B cell (primary cell): ENCODE measurements at regions not wholly inside any gene's neighbourhood (a gene's known extent, or its start where the extent isn't known, plus 50 kb on each side); places are given as distances from the start of the nearest gene placed in this dataset.

Experiments used
- ATAC-seq: fragments of 200-7000 bp; cut with Tn5 transposase; one replicate; pipeline ENCODE4 v1.10.0; 2021; ENCODE audit warnings: low read depth, mild to moderate bottlenecking, moderate number of reproducible peaks, moderate library complexity
- CTCF ChIA-PET: fragments of 350-600 bp; sonication (Branson Sonifier 250); formaldehyde crosslinking; loops from one replicate; lab custom pipeline; 2021; ENCODE audit warnings: antibody characterized with exemption, inconsistent platforms; lab: Charles Lee
- POLR2A ChIA-PET: fragments of 350-600 bp; sonication (Branson Sonifier 250); formaldehyde crosslinking; loops from one replicate; lab custom pipeline; 2021; ENCODE audit warnings: antibody characterized with exemption; lab: Charles Lee
- DNase-seq: peaks from one replicate; pipeline ENCODE4 v3.0.0; 2013
- H2AFZ ChIP-seq: 2 replicates; pipeline ENCODE4 v1.6.1; 2012; ENCODE audit warnings: mild to moderate bottlenecking, low read depth, low read length; ENCODE audit not compliant: insufficient read depth, poor library complexity, severe bottlenecking
- H3K27ac ChIP-seq, 2 donors: 1 replicate in 1 of 2; 2 replicates in 1 of 2; pipeline ENCODE4 v1.5.1; 2012 to 2013; ENCODE audit warnings: low read length in 2 of 2, mild to moderate bottlenecking in 2 of 2, moderate library complexity in 1 of 2
- H3K27me3 ChIP-seq, 4 experiments: fragments of 200-600 bp in 1 of 4; sonication (generic) in 1 of 4; replicated peaks in 1 of 4; 1 replicate in 2 of 4; 2 replicates in 2 of 4; pipeline versions ENCODE4 v1.6.1 to v1.7.0; 2013 to 2016; ENCODE audit warnings: low read length in 3 of 4, mild to moderate bottlenecking in 2 of 4, mixed read lengths in 1 of 4, moderate library complexity in 1 of 4; ENCODE audit not compliant: insufficient read depth in 4 of 4, control insufficient read depth in 3 of 4; ENCODE audit errors: control extremely low read depth in 1 of 4
- H3K36me3 ChIP-seq, 2 experiments: replicated peaks in 1 of 2; 1 replicate in 1 of 2; 2 replicates in 1 of 2; pipeline versions ENCODE4 v1.6.1 to v1.7.1; 2013; ENCODE audit warnings: low read length in 1 of 2; ENCODE audit not compliant: insufficient read depth in 2 of 2, control insufficient read depth in 1 of 2; ENCODE audit errors: control extremely low read depth in 1 of 2, extremely low read depth in 1 of 2
- H3K4me1 ChIP-seq, 2 donors: fragments of 200-600 bp in 1 of 2; sonication (generic) in 1 of 2; 1 replicate in 1 of 2; 2 replicates in 1 of 2; pipeline versions ENCODE4 v1.5.1 to v1.6.1; 2013 to 2017; ENCODE audit warnings: low read length in 2 of 2; ENCODE audit not compliant: control insufficient read depth in 2 of 2, insufficient read depth in 2 of 2
- H3K4me2 ChIP-seq: replicated peaks from 2 replicates; pipeline ENCODE3; 2012; ENCODE audit warnings: mild to moderate bottlenecking, low read depth, low read length; ENCODE audit not compliant: poor library complexity, severe bottlenecking
- H3K4me3 ChIP-seq, 5 experiments: fragments of 200-600 bp in 1 of 5; sonication (generic) in 1 of 5; 1 replicate in 3 of 5; 2 replicates in 2 of 5; pipeline versions ENCODE4 v1.5.1 to v1.7.0; 2011 to 2016; ENCODE audit warnings: low read length in 4 of 5, mild to moderate bottlenecking in 4 of 5, low read depth in 2 of 5, control low read depth in 1 of 5, moderate library complexity in 1 of 5; ENCODE audit not compliant: insufficient read depth in 1 of 5; ENCODE audit errors: control extremely low read depth in 1 of 5, extremely low read depth in 1 of 5
- H3K79me2 ChIP-seq: fragments of 200-600 bp; sonication (generic); one replicate; pipeline ENCODE4 v1.6.0; 2016; ENCODE audit warnings: low read length; ENCODE audit not compliant: control insufficient read depth, insufficient read depth
- H3K9ac ChIP-seq: fragments of 200-600 bp; sonication (generic); 2 replicates; pipeline ENCODE4 v1.6.1; 2017; ENCODE audit warnings: mild to moderate bottlenecking, low read length, moderate library complexity
- H3K9me3 ChIP-seq, 3 donors: one replicate each; pipeline versions ENCODE4 v1.6.1 to v1.7.1; 2013; ENCODE audit warnings: low read length in 2 of 3; ENCODE audit not compliant: control insufficient read depth in 2 of 3, insufficient read depth in 1 of 3; ENCODE audit errors: control extremely low read depth in 1 of 3
- H4K20me1 ChIP-seq: 2 replicates; pipeline ENCODE4 v1.6.0; 2012; ENCODE audit warnings: mild to moderate bottlenecking, low read length; ENCODE audit not compliant: insufficient read depth, control insufficient read depth, poor library complexity, severe bottlenecking
- H3K27ac Mint-ChIP-seq: one replicate; pipeline ENCODE4 v1.8.0; 2021; ENCODE audit warnings: mixed read lengths
- H3K27me3 Mint-ChIP-seq: one replicate; pipeline ENCODE4 v1.8.0; 2021; ENCODE audit warnings: mixed read lengths
- H3K4me1 Mint-ChIP-seq: one replicate; pipeline ENCODE4 v1.8.0; 2021; ENCODE audit warnings: mixed read lengths
- H3K4me3 Mint-ChIP-seq: one replicate; pipeline ENCODE4 v1.8.0; 2021; ENCODE audit warnings: mixed read lengths
- H3K9me3 Mint-ChIP-seq: one replicate; pipeline ENCODE4 v1.8.0; 2022; ENCODE audit warnings: mixed read lengths; ENCODE audit not compliant: insufficient read depth
- EZH2 ChIP-seq: IDR thresholded peaks from 2 replicates; pipeline ENCODE4 v1.6.1; 2012; ENCODE audit warnings: borderline replicate concordance, low read depth, mild to moderate bottlenecking, moderate library complexity, low read length; ENCODE audit not compliant: insufficient read depth, poor library complexity, severe bottlenecking
- WGBS: methylation state at CpG from one replicate; pipeline ENCODE4 v1.1.5; 2013; ENCODE audit warnings: missing lambda C conversion rate; ENCODE audit not compliant: insufficient coverage; 5-methylcytosine and 5-hydroxymethylcytosine counted together
- intact Hi-C: fragments of 100-400 bp; cut with micrococcal nuclease; formaldehyde crosslinking; loops from one replicate; pipeline ENCODE4 v1.10.0; 2022
- TF ChIP-seq, protein P1 (sequence below): fragments of 200-600 bp; IDR thresholded peaks from one replicate; pipeline ENCODE4 v1.8.0; 2022; ENCODE audit warnings: antibody characterized with exemption, mild to moderate bottlenecking

DNA sequence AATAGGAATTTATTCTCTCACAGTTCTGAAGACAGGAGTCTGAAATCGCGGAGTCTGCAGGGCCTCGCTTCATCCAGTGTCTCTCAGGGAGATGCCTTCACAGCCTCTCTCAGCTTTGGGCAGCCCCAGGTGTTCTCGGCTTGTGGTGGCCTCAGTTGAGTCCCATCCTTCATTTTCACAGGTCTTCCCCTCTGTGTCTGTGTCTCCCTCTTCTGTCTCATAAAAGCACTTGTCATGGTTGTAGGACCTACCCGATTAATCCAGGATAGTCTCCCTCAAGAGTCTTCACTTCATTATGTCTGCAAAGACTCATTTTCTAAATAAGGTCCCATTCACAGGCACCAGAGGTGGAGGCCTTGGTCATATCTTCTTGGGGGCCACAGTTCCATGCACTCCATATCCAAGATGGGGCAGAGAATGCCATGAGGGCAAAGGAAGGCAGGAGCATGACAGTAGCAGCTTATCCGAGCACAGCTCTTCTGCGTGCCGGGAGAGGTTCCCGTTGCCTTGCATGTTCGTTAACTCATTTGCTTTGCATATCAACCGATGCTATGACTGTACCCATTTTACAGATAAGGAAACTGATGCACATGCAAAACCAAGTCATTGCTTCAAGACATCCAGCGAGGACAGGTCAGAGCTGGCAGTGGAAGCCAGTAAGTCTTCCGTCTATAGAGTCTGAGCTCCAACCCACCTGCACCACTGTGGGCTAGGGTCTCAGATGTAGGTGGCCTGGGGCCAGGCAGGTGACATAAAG lies 363.8 kb upstream of the SULF2 start:
- peaks cover 21% of the 10 kb centered on the region for H3K27me3 Mint-ChIP-seq
- TF ChIP-seq, protein P1, sequence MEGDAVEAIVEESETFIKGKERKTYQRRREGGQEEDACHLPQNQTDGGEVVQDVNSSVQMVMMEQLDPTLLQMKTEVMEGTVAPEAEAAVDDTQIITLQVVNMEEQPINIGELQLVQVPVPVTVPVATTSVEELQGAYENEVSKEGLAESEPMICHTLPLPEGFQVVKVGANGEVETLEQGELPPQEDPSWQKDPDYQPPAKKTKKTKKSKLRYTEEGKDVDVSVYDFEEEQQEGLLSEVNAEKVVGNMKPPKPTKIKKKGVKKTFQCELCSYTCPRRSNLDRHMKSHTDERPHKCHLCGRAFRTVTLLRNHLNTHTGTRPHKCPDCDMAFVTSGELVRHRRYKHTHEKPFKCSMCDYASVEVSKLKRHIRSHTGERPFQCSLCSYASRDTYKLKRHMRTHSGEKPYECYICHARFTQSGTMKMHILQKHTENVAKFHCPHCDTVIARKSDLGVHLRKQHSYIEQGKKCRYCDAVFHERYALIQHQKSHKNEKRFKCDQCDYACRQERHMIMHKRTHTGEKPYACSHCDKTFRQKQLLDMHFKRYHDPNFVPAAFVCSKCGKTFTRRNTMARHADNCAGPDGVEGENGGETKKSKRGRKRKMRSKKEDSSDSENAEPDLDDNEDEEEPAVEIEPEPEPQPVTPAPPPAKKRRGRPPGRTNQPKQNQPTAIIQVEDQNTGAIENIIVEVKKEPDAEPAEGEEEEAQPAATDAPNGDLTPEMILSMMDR: no peak
- no peak for TF ChIP-seq EZH2
- Histone ChIP-seq H3K4me1 (no peaks in the 10 kb centered on the region), H3K4me2 (no peak overlapping the region), H3K4me3 (no peak overlapping the region), H4K20me1 (no peaks in the 10 kb centered on the region), H3K27me3 (peaks cover 0 to 11% (median 0%) of the 10 kb centered on the region in 4 experiments), H3K36me3 (no peaks in the 10 kb centered on the region), H3K79me2 (no peaks in the 10 kb centered on the region), H2AFZ (no peak overlapping the region), H3K9ac (no peak overlapping the region), H3K9me3 (no peaks in the 10 kb centered on the region), H3K27ac (no peak overlapping the region)
- H3K27ac Mint-ChIP-seq: no peak overlapping the region
- ChIA-PET POLR2A (no interaction called here), CTCF (no interaction called here)
- 84% methylated on average over 12 of the region's 13 CpGs for WGBS
- H3K4me1 Mint-ChIP-seq: no peaks in the 10 kb centered on the region
- H3K4me3 Mint-ChIP-seq: no peak overlapping the region
- intact Hi-C loops: no loop called here
- H3K9me3 Mint-ChIP-seq: no peaks in the 10 kb centered on the region
- ATAC-seq (no peak), DNase-seq (no peak)

DNA sequence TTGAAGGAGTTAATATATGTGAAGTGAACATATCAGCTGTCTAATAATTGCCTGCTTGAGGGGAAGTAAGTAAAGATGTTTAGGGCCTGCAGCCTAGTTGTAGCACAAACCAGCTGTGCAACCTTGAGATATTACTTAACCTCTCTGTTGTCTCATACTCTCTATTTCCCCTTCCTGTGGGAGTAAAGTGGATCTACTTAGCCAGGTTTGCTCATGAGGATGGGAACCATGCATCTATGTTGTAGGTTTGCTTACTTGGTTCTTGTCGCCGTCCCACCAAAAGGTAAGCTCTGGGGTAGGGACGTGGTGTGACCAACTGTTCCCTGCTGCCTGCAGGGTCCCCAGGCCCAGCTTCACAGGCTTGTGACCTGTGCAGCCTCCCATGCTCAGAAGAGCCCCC lies 362.7 kb upstream of the SULF2 start:
- Histone ChIP-seq H3K4me1 (no peaks in the 10 kb centered on the region), H3K9me3 (no peaks in the 10 kb centered on the region), H3K9ac (no peak overlapping the region), H3K27ac (no peak overlapping the region), H2AFZ (no peak overlapping the region), H3K4me2 (no peak overlapping the region), H3K79me2 (no peaks in the 10 kb centered on the region), H4K20me1 (no peaks in the 10 kb centered on the region), H3K36me3 (no peaks in the 10 kb centered on the region), H3K27me3 (peaks cover 0 to 6% (median 0%) of the 10 kb centered on the region in 4 experiments), H3K4me3 (no peak overlapping the region)
- DNase-seq (no peak), ATAC-seq (no peak)
- no peaks in the 10 kb centered on the region for H3K9me3 Mint-ChIP-seq
- TF ChIP-seq, protein P1: no peak
- no peak for TF ChIP-seq EZH2
- H3K4me3 Mint-ChIP-seq: no peak overlapping the region
- ChIA-PET POLR2A (no interaction called here), CTCF (no interaction called here)
- H3K27ac Mint-ChIP-seq: no peak overlapping the region
- intact Hi-C loops: no loop called here
- H3K4me1 Mint-ChIP-seq: no peaks in the 10 kb centered on the region
- peaks cover 10% of the 10 kb centered on the region for H3K27me3 Mint-ChIP-seq
- WGBS: 94% methylated on average over 3 of the region's 3 CpGs
